HG03039 (cell line): ENCODE measurements at regions not wholly inside any gene's neighbourhood (a gene's known extent, or its start where the extent isn't known, plus 50 kb on each side); places are given as distances from the start of the nearest gene placed in this dataset.

Experiments used
- ATAC-seq: cut with Tn5 transposase; IDR thresholded peaks from one replicate; pipeline ENCODE4 v1.9.1; 2021; ENCODE audit warnings: mild to moderate bottlenecking, moderate library complexity; ENCODE audit not compliant: unreplicated experiment

DNA sequence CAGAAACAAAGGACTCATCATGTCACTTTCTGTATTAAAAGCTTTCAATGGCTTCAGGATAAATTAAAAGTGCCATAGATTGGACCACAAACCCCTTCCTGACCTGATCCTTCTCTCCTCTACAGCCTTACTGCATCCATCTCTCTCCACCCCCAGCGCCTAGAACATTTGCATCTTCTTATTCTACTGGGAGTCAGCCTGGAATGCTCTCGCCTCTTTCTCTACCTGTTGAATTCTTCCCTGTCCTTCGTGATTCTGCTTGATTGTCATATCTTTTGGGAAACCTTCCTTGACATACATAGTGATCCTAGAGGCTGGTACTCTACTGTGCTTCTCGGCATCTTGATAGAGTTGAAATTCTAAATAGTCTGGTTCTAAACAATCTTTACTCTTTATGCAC, 332.0 kb upstream of the PBX1 start:
- no peak for ATAC-seq

- ATAC-seq = no peak
Observed at GRCh38 chr1:164228928-164229327, 330.1 kb upstream of the PBX1 start.

DNA sequence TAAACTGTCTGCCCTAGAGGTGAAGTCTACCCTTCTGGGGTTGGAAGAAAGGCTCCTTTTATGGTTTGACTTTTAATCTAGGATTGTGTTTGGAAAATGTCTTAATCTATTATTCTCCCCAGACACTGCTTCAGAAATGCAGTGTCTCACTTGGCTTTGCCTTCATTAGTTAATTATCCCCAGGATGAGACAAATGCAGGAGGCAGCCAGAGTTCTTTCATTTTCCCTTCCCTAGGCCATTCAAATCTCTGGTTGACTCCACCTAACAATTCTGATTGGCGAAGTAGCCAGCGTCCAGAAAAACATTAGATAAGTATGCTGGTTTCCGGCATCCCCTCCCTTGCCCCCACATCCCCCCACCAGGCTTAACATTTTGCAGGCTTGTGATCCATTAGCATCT, 325.8 kb upstream of the PBX1 start:
- no peak for ATAC-seq

GRCh38 chr1:164240081-164240480, 318.9 kb upstream of the PBX1 start:
- no peak for ATAC-seq

GRCh38 chr1:164250365-164250764, 308.6 kb upstream of the PBX1 start:
- no peak for ATAC-seq

DNA sequence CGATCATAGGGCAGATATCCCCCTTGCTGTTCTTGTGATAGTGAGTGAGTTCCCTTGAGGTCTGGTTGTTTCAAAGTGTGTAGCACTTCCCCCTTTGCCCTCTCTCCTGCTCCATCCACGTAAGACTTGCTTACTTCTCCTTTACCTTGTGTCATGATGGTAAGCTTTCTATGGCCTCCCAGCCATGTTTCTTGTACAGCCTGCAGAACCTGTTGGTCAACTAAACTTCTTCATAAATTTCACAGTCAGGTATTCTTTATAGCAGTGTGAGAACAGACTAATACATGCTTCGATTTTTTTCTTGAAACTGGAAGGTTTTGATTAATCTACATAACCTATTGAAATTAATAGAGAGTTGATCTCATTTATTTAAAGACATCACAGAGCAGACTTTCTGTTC, 302.5 kb upstream of the PBX1 start:
- no peak for ATAC-seq

DNA sequence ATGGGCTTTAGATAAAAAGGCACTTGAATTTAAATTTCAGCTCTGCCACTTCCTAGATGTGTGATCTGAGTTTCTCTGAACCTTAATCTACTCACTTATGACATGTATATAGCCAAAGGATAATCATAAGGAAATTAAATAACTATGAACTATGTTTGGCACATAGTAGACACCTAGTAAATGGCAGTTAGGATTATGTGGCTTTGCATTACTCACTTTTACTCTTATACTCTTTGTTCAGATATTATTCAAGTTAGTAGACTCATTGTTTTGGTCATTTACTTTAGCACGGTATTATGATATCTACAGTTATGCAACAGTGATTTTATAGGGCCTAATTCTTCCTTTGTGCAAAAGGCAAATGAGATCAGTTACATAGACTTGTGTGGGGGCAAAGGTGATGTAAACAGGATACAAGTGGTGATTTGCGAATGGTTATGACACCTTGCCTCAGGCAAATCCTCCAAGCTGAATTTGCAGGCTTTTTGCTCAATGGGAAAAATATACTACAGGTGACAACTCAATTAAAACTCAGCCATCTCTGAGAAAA, 297.2 kb upstream of the PBX1 start:
- ATAC-seq = no peak

- no peak for ATAC-seq
Observed at GRCh38 chr1:164263540-164263939, 295.4 kb upstream of the PBX1 start.

- ATAC-seq = no peak
Observed at GRCh38 chr1:164265232-164265631, 293.8 kb upstream of the PBX1 start.

DNA sequence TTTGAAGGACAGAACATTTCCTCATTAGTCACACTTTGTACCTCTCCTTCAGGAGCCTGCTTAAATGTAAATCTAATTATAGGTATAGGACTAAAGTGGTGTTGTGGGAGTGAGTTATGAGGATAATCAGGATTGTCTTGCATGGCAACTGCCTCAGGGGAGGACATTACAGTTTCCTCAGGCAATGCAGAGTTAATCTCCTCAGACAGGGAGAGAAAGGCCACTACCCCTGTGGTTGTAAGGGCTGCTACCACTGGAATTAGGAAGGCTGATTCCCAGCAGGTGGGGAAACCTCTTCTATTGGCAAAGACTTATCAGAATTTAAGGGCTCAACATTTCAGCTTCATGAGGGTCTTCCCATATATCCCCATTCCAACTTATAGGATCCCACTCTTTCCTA, 286.8 kb upstream of the PBX1 start:
- ATAC-seq = no peak

DNA sequence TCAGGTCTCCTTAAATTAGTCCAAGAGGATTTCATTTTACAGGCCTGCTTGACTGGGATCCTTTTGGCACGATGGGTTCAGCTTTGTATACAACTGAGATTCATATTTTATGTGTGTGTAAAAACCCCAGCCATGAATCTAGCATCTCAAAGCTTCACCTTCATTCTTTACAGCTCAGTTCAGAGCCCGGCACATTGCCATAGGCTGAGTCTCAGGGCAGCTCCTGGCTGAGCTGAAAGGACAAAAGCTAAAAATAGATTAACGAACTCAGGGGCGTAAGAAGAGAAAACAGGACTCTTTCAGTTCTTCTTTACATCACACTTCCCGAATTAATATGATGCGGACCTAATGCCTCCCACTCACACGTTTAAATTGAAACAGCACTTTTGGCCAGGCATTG, 262.8 kb upstream of the PBX1 start:
- no peak for ATAC-seq

DNA sequence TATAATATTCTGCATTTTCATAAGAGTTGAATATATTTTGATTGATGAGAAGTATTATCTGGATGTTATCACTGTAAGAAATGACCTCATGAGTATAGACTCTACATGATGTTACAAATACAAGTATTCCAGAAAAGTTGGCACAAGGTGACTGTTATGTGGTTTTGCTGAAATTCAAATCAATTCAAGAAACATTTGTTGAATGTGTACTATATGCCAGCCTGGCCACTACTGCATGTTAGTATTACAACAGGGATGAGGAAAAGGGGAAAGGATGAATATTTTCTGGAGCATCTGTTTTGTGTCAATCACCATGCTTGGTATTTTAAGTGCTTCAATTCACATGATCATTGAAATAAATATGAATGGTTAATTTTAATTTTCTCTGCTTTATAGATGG, 250.9 kb upstream of the PBX1 start:
- ATAC-seq = no peak

- no peak for ATAC-seq
Observed at GRCh38 chr1:164310166-164310565, 248.8 kb upstream of the PBX1 start.

- no peak for ATAC-seq
Observed at GRCh38 chr1:164311377-164311776, 247.6 kb upstream of the PBX1 start.

DNA sequence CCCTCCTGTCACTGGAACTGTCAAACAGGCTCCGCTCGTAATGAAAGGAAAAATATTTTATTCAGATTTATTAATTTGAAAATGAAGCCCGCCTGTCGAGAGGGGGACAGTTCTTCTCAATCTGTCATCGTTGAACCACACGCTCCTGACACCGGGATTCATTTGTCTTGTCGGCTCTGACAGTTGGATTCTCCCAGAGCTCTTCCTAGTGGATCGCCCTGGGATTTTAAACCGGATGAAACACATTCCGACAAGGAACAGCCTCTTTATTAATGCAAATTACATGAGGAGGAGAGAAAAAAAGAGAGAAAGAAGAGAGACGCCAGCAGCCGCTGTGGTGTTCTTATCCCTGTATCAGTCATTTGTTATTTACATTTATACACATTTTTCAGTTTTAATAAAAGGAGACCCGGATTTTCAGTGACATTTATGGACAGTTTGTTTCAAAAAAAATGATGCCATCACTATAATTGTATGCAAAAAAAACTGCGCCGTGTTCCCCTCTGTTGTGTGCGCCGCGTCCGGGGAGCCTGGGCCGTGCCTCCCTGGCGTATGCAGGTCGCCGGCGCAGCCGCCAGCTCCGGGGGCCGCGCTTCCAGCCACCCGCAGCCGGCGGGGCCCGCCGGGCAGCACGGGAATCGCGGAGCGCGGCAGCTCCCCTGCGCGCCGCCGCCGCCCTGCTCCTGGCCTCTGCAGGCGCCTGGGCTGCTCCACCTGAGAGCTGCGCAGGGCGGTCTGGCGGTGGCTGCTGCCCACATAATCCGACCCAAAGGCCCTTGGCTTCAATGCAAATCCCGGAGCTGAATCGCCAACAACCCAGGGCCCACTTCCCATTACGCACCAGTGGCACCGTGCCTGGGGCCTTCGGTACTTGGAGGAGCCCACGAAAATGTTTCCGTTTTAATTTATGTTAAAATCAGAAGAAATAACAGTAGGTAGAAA, 237.9 kb upstream of the PBX1 start:
- ATAC-seq = no peak

- ATAC-seq = no peak
Observed at GRCh38 chr1:164325786-164326185, 233.2 kb upstream of the PBX1 start.

DNA sequence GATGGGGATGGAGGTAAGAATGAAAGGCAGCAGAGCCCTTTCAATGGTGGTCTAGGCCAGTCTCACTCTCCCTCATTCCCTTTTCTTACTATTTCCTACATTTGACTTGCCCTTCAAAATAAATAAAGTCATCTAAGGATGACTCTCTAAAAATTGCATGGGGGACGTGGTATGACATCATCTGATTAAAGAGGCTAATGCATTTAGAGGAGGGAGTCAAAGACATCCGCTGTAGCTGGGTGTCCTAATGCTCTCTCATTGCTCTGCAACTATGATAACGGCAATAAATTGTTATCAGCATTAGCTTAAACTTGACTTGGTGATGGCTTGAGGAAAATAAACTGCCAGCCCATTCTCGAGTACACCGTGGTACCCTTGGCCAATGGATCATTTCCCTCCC, 225.6 kb upstream of the PBX1 start:
- ATAC-seq = no peak

- ATAC-seq = no peak
Observed at GRCh38 chr1:164337394-164337793, 221.6 kb upstream of the PBX1 start.

- no peak for ATAC-seq
Observed at GRCh38 chr1:164337885-164338284, 221.1 kb upstream of the PBX1 start.

GRCh38 chr1:164343189-164343588, 215.8 kb upstream of the PBX1 start:
- ATAC-seq = no peak

- no peak for ATAC-seq
Observed at GRCh38 chr1:164347980-164348379, 211.0 kb upstream of the PBX1 start.

GRCh38 chr1:164356511-164356910, 202.5 kb upstream of the PBX1 start:
- no peak for ATAC-seq

GRCh38 chr1:164360265-164360664, 198.7 kb upstream of the PBX1 start:
- no peak for ATAC-seq
